HS-5 (cell line): ENCODE measurements at regions not wholly inside any gene's neighbourhood (a gene's known extent, or its start where the extent isn't known, plus 50 kb on each side); places are given as distances from the start of the nearest gene placed in this dataset.
"Not testable (repeated sequence)": the region's sequence is repeated elsewhere in the genome, so short reads cannot be mapped to it uniquely, and the experiment has no call there.

Experiments used
- DNase-seq: peaks from one replicate; pipeline ENCODE4 v3.0.0-alpha.2; 2012; ENCODE audit warnings: low read depth

- no peak for DNase-seq
Observed at GRCh38 chr6:33892581-33893346, 89.0 kb upstream of the MLN start.

GRCh38 chr6:33888664-33889200 lies 84.9 kb upstream of the MLN start:
- DNase-seq: no peak

DNA sequence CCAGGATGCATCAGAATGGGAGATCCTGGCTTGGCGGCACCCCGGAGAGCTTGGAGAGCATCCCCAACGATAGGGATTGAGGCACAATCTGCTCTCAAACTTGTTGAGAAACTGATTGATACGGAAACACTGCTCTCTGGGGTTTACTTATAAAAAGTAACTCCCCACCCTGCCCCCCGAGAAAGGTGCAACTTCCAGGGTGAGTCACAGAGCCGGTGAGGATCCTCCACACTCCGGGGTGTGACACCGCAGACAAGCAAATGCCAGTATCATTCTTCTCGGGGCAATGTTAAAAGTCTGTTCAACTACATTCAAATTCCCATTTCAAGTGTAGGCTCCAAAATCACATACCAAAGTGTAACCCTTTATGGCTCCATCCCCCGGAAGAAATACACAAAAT lies 84.4 kb upstream of the MLN start:
- DNase-seq: no peak

GRCh38 chr6:33886673-33887144 lies 82.9 kb upstream of the MLN start:
- DNase-seq: peak; percentile 31

DNA sequence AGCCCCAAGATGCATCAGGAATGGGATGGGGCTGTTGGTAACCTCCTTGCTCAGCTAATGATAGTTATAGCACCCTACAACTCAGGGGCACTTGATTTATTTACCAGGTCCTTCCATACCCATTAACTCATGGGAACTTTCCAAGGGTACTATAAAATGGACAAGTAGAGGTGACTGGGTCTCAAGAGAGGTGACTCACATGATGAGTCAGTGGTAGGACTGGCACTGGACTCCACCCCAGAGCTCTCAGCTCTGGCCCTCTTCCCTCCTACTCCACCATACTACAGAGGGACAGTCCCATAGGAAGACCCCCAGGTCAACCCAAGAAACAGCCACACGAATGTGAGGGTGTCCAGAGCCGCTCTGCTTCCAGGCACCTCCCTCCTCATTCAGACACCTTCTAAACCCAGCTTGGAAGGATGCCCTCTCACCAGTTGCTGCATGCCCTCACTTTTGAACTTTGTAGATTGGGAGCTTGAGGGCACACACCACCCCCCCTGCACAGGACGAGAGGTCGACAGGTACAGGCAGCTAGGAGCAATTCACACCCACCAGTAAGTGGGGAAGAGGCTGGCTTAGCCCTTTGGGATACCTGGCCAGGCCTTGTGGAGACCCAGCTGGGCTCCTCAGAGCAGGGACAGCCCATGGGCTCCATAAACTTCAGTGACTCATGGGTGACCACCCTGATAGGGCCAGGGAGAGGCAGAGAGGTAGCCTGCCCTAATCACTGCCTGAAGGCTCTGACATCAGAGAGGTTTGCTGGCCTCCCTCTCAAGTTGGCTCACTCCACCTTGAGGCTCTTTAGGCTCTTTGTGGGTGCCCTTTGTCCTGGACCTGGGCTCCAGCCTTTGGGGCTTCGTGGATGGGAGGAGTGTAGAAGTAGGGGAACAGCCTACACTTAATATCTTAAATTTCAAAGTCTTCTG lies 81.6 kb upstream of the MLN start:
- DNase-seq: peak; percentile 61

DNA sequence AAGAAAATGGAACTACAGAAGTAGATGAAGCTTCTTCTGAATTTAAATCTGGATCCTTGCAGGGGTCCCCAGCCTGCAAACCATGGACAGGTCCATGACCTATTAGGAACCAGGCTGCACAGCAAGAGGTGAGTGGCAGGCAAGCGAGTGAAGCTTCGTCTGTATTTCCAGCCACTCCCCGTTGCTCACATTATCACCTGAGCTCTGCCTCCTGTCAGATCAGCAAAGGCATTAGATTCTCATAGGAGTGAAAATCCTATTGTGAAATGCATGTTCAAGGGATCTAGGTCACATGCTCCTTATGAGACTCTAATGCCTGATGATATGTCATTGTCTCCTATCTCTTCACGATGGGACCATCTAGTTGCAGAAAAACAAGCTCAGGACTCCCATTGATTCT lies 79.8 kb upstream of the MLN start:
- not testable (repeated sequence) for DNase-seq

GRCh38 chr6:33882154-33882553 lies 78.4 kb upstream of the MLN start:
- DNase-seq: no peak

GRCh38 chr6:33880766-33881165 lies 77.0 kb upstream of the MLN start:
- no peak for DNase-seq

GRCh38 chr6:33880104-33880678 lies 76.4 kb upstream of the MLN start:
- no peak for DNase-seq

- no peak for DNase-seq
Observed at GRCh38 chr6:33878562-33878961, 74.8 kb upstream of the MLN start.

DNA sequence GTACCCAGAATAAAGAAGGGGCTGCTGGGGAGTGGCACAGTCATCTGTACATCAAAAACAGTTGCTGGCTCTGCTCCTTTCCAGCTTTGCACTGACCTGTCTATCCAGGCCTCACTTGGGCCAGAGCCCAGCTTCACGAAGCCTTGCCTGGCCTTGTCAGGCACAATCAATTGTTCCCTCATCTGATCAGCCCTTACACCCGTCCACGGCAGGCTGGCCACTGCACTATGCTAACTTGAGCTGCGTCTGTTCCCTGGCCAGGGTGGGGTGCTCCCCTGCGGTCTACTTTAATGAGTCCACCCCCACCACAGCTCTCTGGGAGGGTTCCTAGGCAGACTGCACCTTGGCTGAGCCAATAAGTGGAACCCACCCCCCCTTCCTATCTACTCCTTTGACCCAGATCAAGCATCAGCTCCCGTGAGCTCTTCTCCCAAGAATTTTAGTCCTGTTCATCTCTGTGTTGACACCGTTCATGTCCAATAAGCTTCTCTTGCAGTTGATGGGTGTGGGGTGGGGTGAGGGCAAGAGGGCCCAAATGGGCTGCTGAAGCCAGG lies 74.3 kb upstream of the MLN start:
- DNase-seq: no peak

- no peak for DNase-seq
Observed at GRCh38 chr6:33875696-33876095, 71.9 kb upstream of the MLN start.

GRCh38 chr6:33875141-33875581 lies 71.4 kb upstream of the MLN start:
- DNase-seq: no peak

DNA sequence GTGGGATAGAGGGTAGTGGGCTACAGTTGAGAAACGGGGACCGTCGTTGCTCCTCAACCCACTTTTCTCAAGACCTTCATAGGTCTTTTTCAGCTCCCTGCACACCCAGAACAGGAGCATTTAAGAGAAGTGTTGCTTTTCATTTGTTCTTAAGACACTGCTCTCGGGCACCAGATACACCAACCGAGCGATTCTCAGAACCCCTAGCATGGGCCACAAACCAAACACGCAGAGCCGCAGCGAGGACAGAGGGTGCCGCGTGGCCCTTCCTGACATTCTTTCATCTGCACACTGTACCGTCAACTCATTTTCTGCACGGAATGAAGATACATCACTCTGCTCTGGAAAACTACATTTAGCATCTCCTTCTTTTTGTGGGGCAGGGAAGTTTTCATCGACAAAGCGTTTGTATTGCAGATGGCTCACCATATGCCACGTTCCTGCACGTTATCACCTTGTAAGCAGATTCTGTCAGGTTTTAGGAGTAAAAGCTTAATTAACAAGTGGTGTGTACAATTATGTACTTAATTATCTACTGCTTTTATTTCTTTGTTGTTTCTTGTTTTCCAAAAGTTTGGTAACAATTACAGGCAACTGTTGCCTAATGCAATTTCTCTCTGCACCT lies 70.4 kb upstream of the MLN start:
- DNase-seq: no peak

DNA sequence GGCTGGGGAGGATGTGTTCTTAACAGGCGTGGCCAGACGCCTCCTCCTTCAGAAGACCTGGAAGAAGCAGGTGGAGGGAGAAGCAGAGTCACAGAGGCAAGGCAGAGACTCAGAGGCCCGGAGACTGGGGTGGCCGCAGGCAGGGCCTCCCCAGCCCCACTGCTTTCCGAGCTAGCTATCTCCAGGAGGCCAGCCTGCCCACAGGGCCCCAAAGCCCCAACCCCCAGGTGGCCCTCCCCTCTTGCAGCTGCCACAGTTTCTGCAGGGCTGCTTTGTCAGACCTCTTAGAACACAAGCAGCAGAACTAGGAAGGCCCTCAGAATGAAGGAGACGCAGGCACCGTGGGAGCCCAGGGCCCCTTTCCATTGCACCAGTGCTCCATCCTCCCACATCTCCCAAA lies 69.0 kb upstream of the MLN start:
- no peak for DNase-seq

DNA sequence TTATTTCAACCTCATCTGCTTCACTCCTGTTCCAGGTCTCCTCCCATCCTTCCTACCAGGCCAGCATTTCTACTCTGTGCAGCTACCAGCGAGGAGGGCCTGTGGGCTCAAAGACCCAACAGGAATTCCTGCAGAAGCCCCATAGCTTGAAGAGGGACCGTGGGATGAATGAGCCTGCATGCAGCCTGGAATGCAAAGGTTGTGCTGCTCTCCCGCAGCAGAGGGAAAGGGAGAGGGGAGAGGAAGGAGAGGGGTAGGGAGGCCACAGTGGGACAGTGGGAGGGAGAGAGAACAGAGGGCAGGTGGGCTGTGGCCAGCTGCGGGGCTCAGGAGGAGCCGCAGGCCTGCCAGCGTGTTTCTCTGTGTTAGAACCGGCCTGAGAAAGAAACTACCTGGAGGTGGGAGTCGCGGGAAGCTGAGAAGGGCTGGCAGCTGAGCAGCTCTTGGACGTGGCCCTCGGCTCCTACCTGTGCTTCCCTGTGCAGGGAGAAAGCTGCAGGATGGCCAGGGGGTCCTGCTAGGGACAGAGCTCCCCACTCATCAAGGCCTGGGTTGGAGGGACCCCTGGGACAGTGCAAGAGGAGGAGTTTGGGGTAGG lies 66.1 kb upstream of the MLN start:
- DNase-seq: no peak

- DNase-seq: no peak
Observed at GRCh38 chr6:33869121-33869520, 65.3 kb upstream of the MLN start.

DNA sequence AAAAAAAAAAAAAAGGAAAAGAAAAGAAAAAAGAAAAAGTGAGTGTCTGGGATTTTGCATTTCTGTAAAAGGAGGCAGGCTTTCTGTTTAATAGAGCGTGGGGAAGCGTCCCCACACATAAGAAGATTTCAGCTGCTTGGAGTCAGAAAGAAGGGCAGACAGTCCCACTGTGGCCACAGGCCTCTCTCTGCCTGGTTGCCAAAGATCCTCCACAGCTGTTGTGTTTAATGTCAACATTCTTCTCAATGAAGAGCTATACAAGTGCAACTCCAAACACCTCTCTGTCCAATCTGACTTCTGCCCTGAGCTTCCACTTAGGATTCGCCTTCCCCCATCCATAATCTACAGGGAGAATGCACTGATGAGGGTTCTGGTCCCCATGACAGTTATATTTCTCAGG lies 64.3 kb upstream of the MLN start:
- no peak for DNase-seq

- DNase-seq: no peak
Observed at GRCh38 chr6:33865478-33866077, 61.8 kb upstream of the MLN start.

- DNase-seq: no peak
Observed at GRCh38 chr6:33863723-33864440, 60.1 kb upstream of the MLN start.
